Spleen (tissue), 11 donors: ENCODE measurements at regions not wholly inside any gene's neighbourhood (a gene's known extent, or its start where the extent isn't known, plus 50 kb on each side); places are given as distances from the start of the nearest gene placed in this dataset.

Source experiments
- DNase-seq: peaks from one replicate; pipeline ENCODE4 v3.0.0-alpha.2; 2020
- H3K27ac ChIP-seq, 8 donors: fragments of 200-600 bp; sonication (generic) in 7 of 8; 1 replicate in 4 of 8; 2 replicates in 4 of 8; pipeline versions ENCODE4 v1.5.0 to v1.8.0; 2016 to 2021; ENCODE audit warnings: inconsistent platforms in 4 of 8, mild to moderate bottlenecking in 4 of 8, moderate library complexity in 1 of 8
- H3K27me3 ChIP-seq, 7 donors: fragments of 200-600 bp; sonication (generic) in 6 of 7; replicated peaks in 1 of 7; 1 replicate in 4 of 7; 2 replicates in 3 of 7; pipeline versions ENCODE4 v1.5.0 to v1.8.0; 2016 to 2021; ENCODE audit warnings: inconsistent platforms in 3 of 7, mild to moderate bottlenecking in 1 of 7
- H3K36me3 ChIP-seq, 6 donors: fragments of 200-600 bp; sonication (generic) in 5 of 6; 1 replicate in 4 of 6; 2 replicates in 2 of 6; pipeline versions ENCODE4 v1.5.0 to v1.8.0; 2016 to 2021; ENCODE audit warnings: inconsistent platforms in 2 of 6
- H3K4me1 ChIP-seq, 6 donors: fragments of 200-600 bp; sonication (generic) in 5 of 6; 1 replicate in 3 of 6; 2 replicates in 3 of 6; pipeline versions ENCODE4 v1.5.0 to v1.8.0; 2016 to 2021; ENCODE audit warnings: inconsistent platforms in 3 of 6
- H3K4me3 ChIP-seq, 8 donors: fragments of 200-600 bp; sonication (generic) in 7 of 8; 1 replicate in 4 of 8; 2 replicates in 4 of 8; pipeline versions ENCODE4 v1.5.0 to v1.8.0; 2016 to 2021; ENCODE audit warnings: inconsistent platforms in 4 of 8, mild to moderate bottlenecking in 4 of 8, moderate library complexity in 2 of 8
- H3K9me3 ChIP-seq, 8 donors: fragments of 200-600 bp; sonication (generic) in 7 of 8; 1 replicate in 4 of 8; 2 replicates in 4 of 8; pipeline versions ENCODE4 v1.5.0 to v1.8.0; 2016 to 2021; ENCODE audit warnings: inconsistent platforms in 4 of 8
- CTCF ChIP-seq, 11 experiments: fragments of 200-600 bp in 7 of 11; fragments of 450-650 bp in 4 of 11; sonication (generic) in 4 of 11; IDR thresholded peaks in 8 of 11; conservative IDR thresholded peaks in 3 of 11; 1 replicate in 7 of 11; 2 replicates in 4 of 11; pipeline versions ENCODE4 v1.4.0 to v1.8.0; 2016 to 2021; ENCODE audit warnings: antibody characterized with exemption in 11 of 11, inconsistent platforms in 4 of 11, mild to moderate bottlenecking in 1 of 11
- POLR2A ChIP-seq, 3 donors: fragments of 450-650 bp; IDR thresholded peaks; one replicate each; pipeline ENCODE4 v1.5.1; 2017; ENCODE audit warnings: antibody characterized with exemption in 3 of 3, mild to moderate bottlenecking in 1 of 3
- POLR2AphosphoS5 ChIP-seq, 3 donors: sonication (generic); formaldehyde crosslinking; IDR thresholded peaks; one replicate each; pipeline ENCODE4 v1.5.1; 2017; ENCODE audit warnings: antibody characterized with exemption in 3 of 3
- WGBS, 5 donors: extraction: QIAGEN DNeasy Blood & Tissue Kit in 3 of 5; methylation state at CpG; one replicate each; pipeline versions ENCODE4 v1.1.5 to v1.1.7; 2013 to 2018; 5-methylcytosine and 5-hydroxymethylcytosine counted together
- intact Hi-C: fragments of 100-400 bp; cut with DNase I; formaldehyde crosslinking; loops from one replicate; pipeline ENCODE4 v1.15.0; 2023; ENCODE audit warnings: low total_unique reads
- donor health status: healthy with polysubstance abuse.
- donor health status: DM: no; HTN: no; CAD: no; lungs with moderate emphysema.
- donor health status: DM: no; HTN: no; CAD: no.
- donor health status: Bipolar disorder and iron deficiency.
- donor health status: healthy.
- donor health status: DM: no; HTN: no; CAD: no.
- donor health status: DM: yes; HTN: yes; CAD: no.

DNA sequence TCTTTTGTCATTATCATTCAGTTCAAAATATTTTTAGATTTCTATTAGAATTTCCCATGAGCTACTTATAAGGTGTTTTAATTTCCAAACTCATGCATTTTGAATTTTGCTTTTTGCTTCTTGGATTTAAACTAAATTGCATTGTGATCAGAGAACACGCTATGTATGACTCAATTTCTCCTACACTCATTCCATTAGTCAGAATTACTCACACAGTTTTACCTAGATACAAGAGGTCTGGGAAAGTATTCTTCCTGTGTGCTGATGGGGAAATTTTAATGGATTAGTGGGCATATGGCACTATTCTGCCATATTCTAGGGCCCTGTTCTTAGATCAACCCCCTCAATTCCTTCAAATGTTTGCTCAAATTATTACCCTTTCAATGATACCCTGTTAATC lies 49.9 kb upstream of the BMP5 start:
- Histone ChIP-seq H3K36me3 (no peaks in the 10 kb centered on the region), H3K27me3 (no peaks in the 10 kb centered on the region), H3K27ac (no peak overlapping the region), H3K4me3 (no peak overlapping the region), H3K4me1 (no peaks in the 10 kb centered on the region), H3K9me3 (peaks cover 0 to 16% (median 2%) of the 10 kb centered on the region in 8 donors)
- intact Hi-C loops, result no loop called here
- WGBS, 5 donors, result 81 to 98% (median 89%) methylated on average over 1 of the region's 1 CpG
- TF ChIP-seq CTCF (IDR thresholded peaks at IDR 0.05 in 8 of 11, conservative IDR thresholded peaks at IDR 0.05 in 3 of 11) (no peak), POLR2A (IDR thresholded peaks at IDR 0.05) (no peak), POLR2AphosphoS5 (IDR thresholded peaks at IDR 0.05) (no peak)
- no peak for DNase-seq
